GM06990 (cell line): ENCODE measurements at regions not wholly inside any gene's neighbourhood (a gene's known extent, or its start where the extent isn't known, plus 50 kb on each side); places are given as distances from the start of the nearest gene placed in this dataset.

Experiments
- DNase-seq: peaks from one replicate; pipeline ENCODE4 v3.0.0-alpha.2; 2011; ENCODE audit not compliant: insufficient read length; ENCODE audit errors: extremely low read depth
- H3K27me3 ChIP-seq: replicated peaks from 2 replicates; pipeline ENCODE4 v1.6.0; 2011; ENCODE audit warnings: low read length; ENCODE audit not compliant: control insufficient read depth, insufficient read depth
- H3K36me3 ChIP-seq: 2 replicates; pipeline ENCODE4 v1.5.1; 2011; ENCODE audit warnings: low read length; ENCODE audit not compliant: control insufficient read depth, insufficient read depth
- H3K4me3 ChIP-seq: replicated peaks from 2 replicates; pipeline ENCODE4 v1.5.1; 2011; ENCODE audit warnings: low read depth, mild to moderate bottlenecking, control low read depth, low read length
- TF ChIP-seq, protein P1 (sequence below): IDR thresholded peaks from 2 replicates; pipeline ENCODE4 v1.5.1; 2011; ENCODE audit warnings: low read length, control low read depth, mild to moderate bottlenecking, inconsistent platforms; ENCODE audit not compliant: insufficient read depth, poor library complexity, severe bottlenecking

DNA sequence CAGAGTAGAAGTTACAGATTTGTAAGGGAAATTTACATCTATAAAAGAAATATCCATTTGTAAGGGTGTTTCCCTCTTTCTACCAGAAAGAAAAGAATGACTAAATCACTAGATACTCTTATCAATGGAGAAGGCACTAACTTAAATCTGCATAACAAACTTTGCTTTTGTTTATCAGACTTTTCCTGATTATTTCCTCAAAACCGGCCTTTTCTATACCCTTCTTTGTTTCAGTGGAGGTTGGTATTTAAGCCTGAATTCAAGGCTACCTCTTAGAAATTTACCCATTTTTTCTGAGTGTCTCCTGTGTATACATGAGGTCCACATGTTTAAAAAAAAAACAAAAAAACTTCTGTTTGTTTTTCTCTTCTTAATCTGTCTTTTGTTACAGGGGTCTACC lies 80.4 kb upstream of the GRPR start:
- TF ChIP-seq, protein P1, sequence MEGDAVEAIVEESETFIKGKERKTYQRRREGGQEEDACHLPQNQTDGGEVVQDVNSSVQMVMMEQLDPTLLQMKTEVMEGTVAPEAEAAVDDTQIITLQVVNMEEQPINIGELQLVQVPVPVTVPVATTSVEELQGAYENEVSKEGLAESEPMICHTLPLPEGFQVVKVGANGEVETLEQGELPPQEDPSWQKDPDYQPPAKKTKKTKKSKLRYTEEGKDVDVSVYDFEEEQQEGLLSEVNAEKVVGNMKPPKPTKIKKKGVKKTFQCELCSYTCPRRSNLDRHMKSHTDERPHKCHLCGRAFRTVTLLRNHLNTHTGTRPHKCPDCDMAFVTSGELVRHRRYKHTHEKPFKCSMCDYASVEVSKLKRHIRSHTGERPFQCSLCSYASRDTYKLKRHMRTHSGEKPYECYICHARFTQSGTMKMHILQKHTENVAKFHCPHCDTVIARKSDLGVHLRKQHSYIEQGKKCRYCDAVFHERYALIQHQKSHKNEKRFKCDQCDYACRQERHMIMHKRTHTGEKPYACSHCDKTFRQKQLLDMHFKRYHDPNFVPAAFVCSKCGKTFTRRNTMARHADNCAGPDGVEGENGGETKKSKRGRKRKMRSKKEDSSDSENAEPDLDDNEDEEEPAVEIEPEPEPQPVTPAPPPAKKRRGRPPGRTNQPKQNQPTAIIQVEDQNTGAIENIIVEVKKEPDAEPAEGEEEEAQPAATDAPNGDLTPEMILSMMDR = no peak
- DNase-seq = no peak
- Histone ChIP-seq H3K36me3 (no peaks in the 10 kb centered on the region), H3K4me3 (no peak overlapping the region), H3K27me3 (no peaks in the 10 kb centered on the region)

DNA sequence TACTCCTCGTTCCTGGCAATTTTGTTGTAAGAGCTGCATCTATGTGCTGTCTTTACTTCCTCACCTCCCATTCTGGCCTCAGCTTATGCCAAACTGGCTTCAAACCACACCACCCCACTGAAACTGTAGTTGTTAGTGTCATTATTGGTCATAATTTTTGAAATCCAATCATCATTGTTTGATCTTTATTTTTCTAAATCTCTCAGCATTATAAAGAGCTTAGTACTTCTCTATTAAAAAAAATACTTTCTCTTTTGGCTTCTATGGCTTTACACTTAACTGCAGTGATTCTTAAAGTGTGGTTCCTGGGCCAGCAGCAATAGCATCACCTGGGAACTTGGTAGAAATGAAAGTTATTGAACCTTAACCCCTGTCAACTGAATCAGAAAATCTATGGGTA lies 83.5 kb upstream of the GRPR start:
- H3K27me3 ChIP-seq = no peaks in the 10 kb centered on the region
- no peaks in the 10 kb centered on the region for H3K36me3 ChIP-seq
- TF ChIP-seq, protein P1 = no peak
- no peak overlapping the region for H3K4me3 ChIP-seq
- peak; percentile 28 for DNase-seq

DNA sequence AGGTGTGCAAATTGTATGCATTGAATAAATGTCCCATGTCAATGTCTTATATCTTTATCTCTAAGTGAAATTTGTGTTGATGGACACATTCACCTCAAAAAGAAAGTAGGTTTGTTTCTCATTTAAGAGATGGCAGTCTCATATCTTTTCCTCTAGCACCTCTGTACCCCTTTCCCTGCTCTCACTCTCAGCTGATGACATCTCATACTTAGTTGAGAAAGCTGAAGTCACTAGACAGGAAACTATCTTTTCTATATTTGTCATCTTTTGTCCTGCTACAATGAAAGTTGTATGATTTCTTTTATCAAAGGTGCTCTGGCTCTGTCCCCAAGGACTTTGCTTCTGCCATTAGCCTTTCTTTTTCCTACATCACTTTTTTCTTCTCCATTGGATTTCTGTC lies 84.0 kb upstream of the GRPR start:
- TF ChIP-seq, protein P1 = no peak
- no peaks in the 10 kb centered on the region for H3K27me3 ChIP-seq

DNA sequence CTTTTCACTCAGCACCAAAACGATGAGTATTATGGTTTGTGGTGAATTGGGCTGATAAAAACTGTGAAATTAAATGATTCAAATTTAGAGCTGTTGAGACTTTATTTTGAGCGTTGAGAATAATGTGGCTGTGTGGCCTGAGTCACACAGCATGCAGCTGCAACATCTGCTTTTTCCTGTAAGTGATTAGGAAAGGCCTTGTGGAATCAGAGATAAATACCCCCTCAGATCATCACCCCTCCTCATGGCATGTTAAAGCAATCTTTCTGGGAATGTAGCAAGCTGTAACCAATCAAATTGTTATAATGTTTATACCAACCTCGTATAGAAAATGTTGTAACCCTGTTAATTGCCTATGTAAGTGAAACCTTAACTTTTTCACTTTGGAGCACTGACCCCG lies 90.0 kb upstream of the GRPR start:
- no peak overlapping the region for H3K4me3 ChIP-seq
- TF ChIP-seq, protein P1 = no peak
- no peak for DNase-seq
- H3K27me3 ChIP-seq = no peaks in the 10 kb centered on the region
- no peaks in the 10 kb centered on the region for H3K36me3 ChIP-seq

More for the DNA sequence above, 84.0 kb upstream of the GRPR start:
- Histone ChIP-seq H3K36me3 (no peaks in the 10 kb centered on the region), H3K4me3 (no peak overlapping the region)
- DNase-seq = peak; percentile 27

DNA sequence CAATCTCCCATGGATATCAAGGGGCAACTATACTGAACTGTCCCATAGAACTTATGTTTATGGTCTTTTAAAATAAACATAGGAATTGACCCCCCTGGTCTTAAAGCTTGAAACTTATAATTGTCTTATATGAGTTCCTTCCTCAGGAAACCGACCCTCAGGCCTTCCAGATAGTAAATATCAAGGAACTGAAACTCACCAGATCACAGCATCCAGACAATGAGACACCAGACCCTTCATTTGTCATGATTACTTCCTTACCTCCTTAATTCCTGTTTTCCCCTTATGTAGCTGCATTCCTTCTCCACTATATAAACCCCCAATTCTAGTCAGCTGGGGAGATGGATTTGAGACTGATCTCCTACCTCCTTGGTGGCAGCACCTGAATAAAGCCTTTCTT lies 94.8 kb upstream of the GRPR start:
- TF ChIP-seq, protein P1 = no peak
- no peak for DNase-seq
- Histone ChIP-seq H3K36me3 (no peaks in the 10 kb centered on the region), H3K27me3 (no peaks in the 10 kb centered on the region; the same call in 1 of the 2 replicates), H3K4me3 (no peak overlapping the region)

DNA sequence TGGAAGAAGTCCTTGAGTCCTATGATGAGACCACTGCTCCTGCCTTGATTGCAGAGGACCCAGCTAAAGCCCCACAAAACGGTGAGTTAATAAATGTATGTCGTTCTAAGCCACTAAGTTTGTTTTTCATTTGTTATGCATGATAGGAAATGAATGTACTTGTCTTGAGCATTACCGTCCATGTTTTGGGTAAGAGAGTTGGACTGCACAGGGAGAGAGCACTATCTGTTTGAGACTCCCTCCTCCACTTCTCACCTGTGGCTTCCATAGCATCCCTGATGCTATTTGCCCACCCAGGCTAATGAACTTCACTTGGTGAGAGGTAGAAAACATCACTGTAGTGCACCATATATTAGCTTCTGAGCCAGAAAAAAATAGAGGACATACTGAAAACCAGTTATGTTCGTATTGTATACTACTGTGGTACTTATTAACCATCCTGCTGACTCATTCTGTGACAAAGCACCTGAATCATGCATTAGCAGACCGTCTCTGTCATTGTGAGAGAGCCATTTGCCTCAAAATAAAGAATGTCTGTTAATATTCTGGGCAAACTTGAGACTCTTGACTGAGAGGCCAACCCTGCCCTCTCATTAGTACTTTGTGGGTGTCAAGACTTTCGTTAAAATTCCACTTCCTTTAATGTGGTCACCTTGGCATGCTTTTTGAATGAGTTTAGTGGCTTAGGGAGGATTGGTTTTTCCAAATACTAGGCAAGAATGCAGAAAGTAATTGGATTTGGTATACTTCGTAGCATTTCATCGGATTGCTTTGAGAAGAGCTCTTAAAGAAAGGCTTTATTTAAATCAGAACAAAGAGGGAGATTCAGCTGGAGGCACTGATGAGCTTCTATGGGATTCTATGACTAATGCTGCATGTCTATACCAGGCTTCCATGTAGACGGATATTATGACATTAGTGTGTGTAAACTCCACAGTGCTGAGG lies 99.3 kb upstream of the GRPR start:
- Histone ChIP-seq H3K4me3 (no peak overlapping the region), H3K27me3 (no peaks in the 10 kb centered on the region; the same call in 1 of the 2 replicates), H3K36me3 (no peaks in the 10 kb centered on the region)
- peak; percentile 72 for DNase-seq
- TF ChIP-seq, protein P1 = no peak
